GM21447 (cell line): ENCODE measurements at regions not wholly inside any gene's neighbourhood (a gene's known extent, or its start where the extent isn't known, plus 50 kb on each side); places are given as distances from the start of the nearest gene placed in this dataset.
"Not testable (repeated sequence)": the region's sequence is repeated elsewhere in the genome, so short reads cannot be mapped to it uniquely, and the experiment has no call there.

ENCODE experiments used
- ATAC-seq: cut with Tn5 transposase; IDR thresholded peaks from one replicate; pipeline ENCODE4 v1.9.1; 2021; ENCODE audit not compliant: unreplicated experiment

GRCh38 chr11:16605894-16606783 lies 132.3 kb upstream of the C11orf58 start:
- peak; percentile 82 for ATAC-seq

GRCh38 chr11:16605389-16605893 lies 133.0 kb upstream of the C11orf58 start:
- ATAC-seq = no peak

- ATAC-seq = no peak
Observed at GRCh38 chr11:16604794-16605388, 133.6 kb upstream of the C11orf58 start.

- ATAC-seq = no peak
Observed at GRCh38 chr11:16603890-16604793, 134.3 kb upstream of the C11orf58 start.

GRCh38 chr11:16603245-16603644 lies 135.2 kb upstream of the C11orf58 start:
- ATAC-seq = no peak

- no peak for ATAC-seq
Observed at GRCh38 chr11:16598906-16599305, 139.5 kb upstream of the C11orf58 start.

GRCh38 chr11:16598032-16598431 lies 140.4 kb upstream of the C11orf58 start:
- no peak for ATAC-seq

- ATAC-seq = no peak
Observed at GRCh38 chr11:16596231-16596630, 142.2 kb upstream of the C11orf58 start.

- no peak for ATAC-seq
Observed at GRCh38 chr11:16591157-16591556, 147.3 kb upstream of the C11orf58 start.

- no peak for ATAC-seq
Observed at GRCh38 chr11:16587670-16588069, 150.8 kb upstream of the C11orf58 start.

- no peak for ATAC-seq
Observed at GRCh38 chr11:16584569-16584968, 153.9 kb upstream of the C11orf58 start.

- not testable (repeated sequence) for ATAC-seq
Observed at GRCh38 chr11:16581078-16581477, 157.4 kb upstream of the C11orf58 start.

GRCh38 chr11:16577490-16577889 lies 161.0 kb upstream of the C11orf58 start:
- no peak for ATAC-seq

- not testable (repeated sequence) for ATAC-seq
Observed at GRCh38 chr11:16574889-16575288, 163.6 kb upstream of the C11orf58 start.

- ATAC-seq = no peak
Observed at GRCh38 chr11:16572945-16573344, 165.5 kb upstream of the C11orf58 start.

- ATAC-seq = no peak
Observed at GRCh38 chr11:16561150-16561549, 177.3 kb upstream of the C11orf58 start.

- ATAC-seq = no peak
Observed at GRCh38 chr11:16558494-16558893, 180.0 kb upstream of the C11orf58 start.

GRCh38 chr11:16555956-16556355 lies 182.5 kb upstream of the C11orf58 start:
- ATAC-seq = no peak

GRCh38 chr11:16554361-16554760 lies 184.1 kb upstream of the C11orf58 start:
- no peak for ATAC-seq

- ATAC-seq = no peak
Observed at GRCh38 chr11:16547879-16548278, 190.6 kb upstream of the C11orf58 start.

GRCh38 chr11:16543642-16544041 lies 187.3 kb upstream of the SOX6 start:
- no peak for ATAC-seq
